Testis (tissue), 2 donors: ENCODE measurements at regions not wholly inside any gene's neighbourhood (a gene's known extent, or its start where the extent isn't known, plus 50 kb on each side); places are given as distances from the start of the nearest gene placed in this dataset.

ENCODE experiments used
- CTCF ChIP-seq, 3 experiments: fragments of 450-650 bp in 2 of 3; fragments of 200-600 bp in 1 of 3; sonication (generic) in 1 of 3; IDR thresholded peaks; one replicate each; pipeline ENCODE4 v1.5.1; 2016 to 2019; ENCODE audit warnings: antibody characterized with exemption in 3 of 3, mild to moderate bottlenecking in 2 of 3, moderate library complexity in 1 of 3
- POLR2A ChIP-seq: fragments of 450-650 bp; IDR thresholded peaks from one replicate; pipeline ENCODE4 v1.6.1; 2017; ENCODE audit warnings: antibody characterized with exemption, mild to moderate bottlenecking, moderate library complexity

- TF ChIP-seq POLR2A = no peak
- no peak for TF ChIP-seq CTCF (IDR thresholded peaks at IDR 0.05)
Measured at GRCh38 chr11:57055744-57056143, 67.0 kb downstream of the OR5AK2 start.
